ENCODE measurements at regions not wholly inside any gene's neighbourhood (a gene's known extent, or its start where the extent isn't known, plus 50 kb on each side); places are given as distances from the start of the nearest gene placed in this dataset.
A peak's percentile ranks its signal among the peaks of the same experiment; 100 is the strongest.

DNA sequence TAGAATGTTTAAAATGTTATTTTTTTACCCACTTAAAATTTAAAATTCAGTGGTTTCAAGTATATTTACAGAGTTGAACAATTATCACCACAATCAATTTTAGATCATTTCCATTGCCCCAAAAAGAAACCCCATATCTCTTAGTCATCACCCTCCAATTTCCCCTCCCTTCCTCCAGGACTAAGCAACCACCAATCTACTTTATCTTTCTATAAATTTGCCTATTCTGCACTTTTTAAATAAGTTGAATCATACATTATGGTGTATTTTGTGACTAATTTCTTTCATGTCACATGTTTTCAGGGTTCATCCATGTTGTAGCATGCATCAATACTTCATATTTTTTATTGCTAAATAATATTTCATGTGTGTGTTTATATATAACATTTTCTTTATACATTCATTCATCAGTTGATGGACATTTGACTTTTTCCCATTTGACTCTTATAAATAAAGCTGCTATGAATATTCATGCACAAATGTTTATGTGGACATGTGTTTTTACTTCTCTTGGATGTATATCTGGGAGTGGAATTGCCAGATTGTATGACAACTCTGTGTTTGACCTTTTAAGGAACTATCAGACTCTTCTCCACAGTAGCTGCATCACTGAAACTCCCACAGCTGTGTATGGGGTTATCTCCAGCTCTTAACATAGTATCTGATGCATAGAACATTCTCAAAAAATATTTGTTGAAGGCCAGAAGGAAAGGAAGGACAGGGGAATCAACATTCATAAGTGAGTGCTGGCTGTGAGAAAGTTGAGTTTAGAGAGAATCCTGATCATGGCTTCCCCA, 107.8 kb upstream of the OXGR1 start:
- no peak for DNase-seq
- H3K27me3 ChIP-seq: no peaks in the 10 kb centered on the region
- H3K4me1 ChIP-seq: no peaks in the 10 kb centered on the region
- no peaks in the 10 kb centered on the region for H3K9me3 ChIP-seq
- no peaks in the 10 kb centered on the region for H3K36me3 ChIP-seq
- no peak overlapping the region for H3K27ac ChIP-seq
- no peak for TF ChIP-seq POLR2A (IDR thresholded peaks at IDR 0.05)
- TF ChIP-seq, protein P1, sequence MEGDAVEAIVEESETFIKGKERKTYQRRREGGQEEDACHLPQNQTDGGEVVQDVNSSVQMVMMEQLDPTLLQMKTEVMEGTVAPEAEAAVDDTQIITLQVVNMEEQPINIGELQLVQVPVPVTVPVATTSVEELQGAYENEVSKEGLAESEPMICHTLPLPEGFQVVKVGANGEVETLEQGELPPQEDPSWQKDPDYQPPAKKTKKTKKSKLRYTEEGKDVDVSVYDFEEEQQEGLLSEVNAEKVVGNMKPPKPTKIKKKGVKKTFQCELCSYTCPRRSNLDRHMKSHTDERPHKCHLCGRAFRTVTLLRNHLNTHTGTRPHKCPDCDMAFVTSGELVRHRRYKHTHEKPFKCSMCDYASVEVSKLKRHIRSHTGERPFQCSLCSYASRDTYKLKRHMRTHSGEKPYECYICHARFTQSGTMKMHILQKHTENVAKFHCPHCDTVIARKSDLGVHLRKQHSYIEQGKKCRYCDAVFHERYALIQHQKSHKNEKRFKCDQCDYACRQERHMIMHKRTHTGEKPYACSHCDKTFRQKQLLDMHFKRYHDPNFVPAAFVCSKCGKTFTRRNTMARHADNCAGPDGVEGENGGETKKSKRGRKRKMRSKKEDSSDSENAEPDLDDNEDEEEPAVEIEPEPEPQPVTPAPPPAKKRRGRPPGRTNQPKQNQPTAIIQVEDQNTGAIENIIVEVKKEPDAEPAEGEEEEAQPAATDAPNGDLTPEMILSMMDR (IDR thresholded peaks at IDR 0.05): no peak
- intact Hi-C loops (cut with DNase I): no loop called here
- H3K4me3 ChIP-seq: no peak overlapping the region

DNA sequence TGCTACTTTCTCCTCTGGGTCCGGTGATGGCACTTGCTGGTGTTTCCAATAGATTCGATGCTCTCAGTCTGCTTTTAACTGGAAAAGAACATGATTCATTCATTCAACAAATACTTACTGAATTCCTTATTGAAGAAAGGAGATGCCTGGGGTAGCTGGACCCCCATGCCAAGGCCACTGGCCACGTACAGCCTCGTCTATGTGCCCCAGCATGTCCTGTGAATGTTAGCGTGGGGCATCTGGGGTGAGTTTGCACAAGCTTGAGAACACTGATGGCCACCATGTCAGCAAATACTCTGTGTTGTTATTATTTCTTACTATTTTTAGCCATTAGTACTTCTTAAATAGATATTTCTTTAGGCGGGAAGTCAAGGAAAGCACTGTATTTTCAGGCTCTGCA, 112.0 kb upstream of the OXGR1 start:
- no peaks in the 10 kb centered on the region for H3K36me3 ChIP-seq
- H3K4me3 ChIP-seq: no peak overlapping the region
- DNase-seq: no peak
- TF ChIP-seq POLR2A (IDR thresholded peaks at IDR 0.05): no peak
- TF ChIP-seq, protein P1 (IDR thresholded peaks at IDR 0.05): no peak
- peaks cover 0 to 25% (median 14%) of the 10 kb centered on the region in 3 donors for H3K4me1 ChIP-seq
- H3K27me3 ChIP-seq: no peaks in the 10 kb centered on the region
- no peak overlapping the region for H3K27ac ChIP-seq
- intact Hi-C loops (cut with DNase I): no loop called here
- 77 to 92% methylated on average over 6 of the region's 6 CpGs for WGBS, 2 donors
- H3K9me3 ChIP-seq: no peaks in the 10 kb centered on the region

DNA sequence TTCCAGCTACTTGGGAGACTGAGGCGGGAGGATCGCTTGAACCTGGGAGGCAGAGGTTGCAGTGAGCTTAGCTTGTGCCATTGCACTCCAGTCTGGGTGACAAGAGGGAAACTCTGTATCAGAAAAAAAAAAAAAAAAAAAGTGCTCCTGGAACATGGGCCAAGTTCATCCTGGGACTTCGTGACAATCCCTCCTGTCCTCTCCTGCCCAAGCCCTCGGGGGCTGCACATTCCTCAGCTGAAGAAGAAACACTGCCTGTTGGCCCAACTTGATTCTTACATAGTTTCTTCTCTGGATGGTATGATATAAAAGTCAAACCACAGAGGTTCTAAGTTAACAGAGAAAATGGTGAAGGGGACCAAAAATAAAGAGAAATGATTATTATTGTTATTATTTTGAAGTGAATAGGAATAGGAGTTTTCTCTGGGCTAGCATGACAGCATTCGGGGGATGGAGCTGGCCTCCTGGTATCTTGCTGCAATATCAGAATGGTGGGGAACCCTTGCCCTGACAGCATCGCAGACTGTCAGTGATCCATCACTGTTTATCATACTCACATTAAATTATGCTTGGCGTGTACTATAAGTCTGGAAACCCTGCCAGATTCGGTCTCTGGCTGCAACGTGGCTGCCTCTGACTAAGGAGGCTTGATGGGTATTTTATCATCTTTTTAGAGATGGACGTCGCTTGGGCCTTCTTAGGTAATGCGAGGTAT, 113.7 kb upstream of the OXGR1 start:
- H3K4me3 ChIP-seq: no peak overlapping the region
- DNase-seq: no peak
- 49 to 69% methylated on average over 10 to 12 of the region's 12 CpGs for WGBS, 2 donors
- H3K4me1 ChIP-seq: peaks cover 0 to 38% (median 14%) of the 10 kb centered on the region in 3 donors
- no peak for TF ChIP-seq POLR2A (IDR thresholded peaks at IDR 0.05)
- TF ChIP-seq, protein P1 (IDR thresholded peaks at IDR 0.05): no peak
- no peaks in the 10 kb centered on the region for H3K27me3 ChIP-seq
- peak overlapping the region in 1 of 4 donors; percentile 82 for H3K27ac ChIP-seq
- intact Hi-C loops (cut with DNase I): no loop called here
- no peaks in the 10 kb centered on the region for H3K9me3 ChIP-seq
- H3K36me3 ChIP-seq: no peaks in the 10 kb centered on the region

DNA sequence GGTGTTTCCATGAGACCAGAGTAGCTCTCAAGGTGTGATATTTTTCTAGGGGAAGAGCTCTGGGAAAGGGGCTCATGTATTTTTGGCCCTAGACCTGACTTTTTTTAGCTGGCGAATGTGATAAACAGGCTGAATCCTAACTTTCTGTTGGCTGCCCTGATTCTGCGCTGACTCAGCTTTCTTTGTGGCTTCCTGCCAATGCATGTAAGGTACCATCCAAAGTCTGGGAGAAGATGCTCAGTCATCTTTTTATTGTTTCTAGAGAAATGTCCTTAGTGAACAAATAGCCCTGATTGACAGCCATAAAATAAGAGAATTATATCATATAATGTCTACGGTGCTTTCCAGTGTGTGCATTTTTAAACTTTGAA, 113.6 kb upstream of the MBNL2 start:
- intact Hi-C loops (cut with DNase I): no loop called here
- TF ChIP-seq, protein P1 (IDR thresholded peaks at IDR 0.05): no peak
- no peak for TF ChIP-seq POLR2A (IDR thresholded peaks at IDR 0.05)
- Histone ChIP-seq H3K36me3 (no peaks in the 10 kb centered on the region), H3K27ac (peak overlapping the region in 1 of 4 donors; percentile 82), H3K27me3 (no peaks in the 10 kb centered on the region), H3K4me3 (no peak overlapping the region), H3K4me1 (peaks cover 0 to 44% (median 15%) of the 10 kb centered on the region in 3 donors), H3K9me3 (no peaks in the 10 kb centered on the region)
- WGBS, 2 donors: 33 to 45% methylated on average over 3 of the region's 3 CpGs
- DNase-seq: no peak

DNA sequence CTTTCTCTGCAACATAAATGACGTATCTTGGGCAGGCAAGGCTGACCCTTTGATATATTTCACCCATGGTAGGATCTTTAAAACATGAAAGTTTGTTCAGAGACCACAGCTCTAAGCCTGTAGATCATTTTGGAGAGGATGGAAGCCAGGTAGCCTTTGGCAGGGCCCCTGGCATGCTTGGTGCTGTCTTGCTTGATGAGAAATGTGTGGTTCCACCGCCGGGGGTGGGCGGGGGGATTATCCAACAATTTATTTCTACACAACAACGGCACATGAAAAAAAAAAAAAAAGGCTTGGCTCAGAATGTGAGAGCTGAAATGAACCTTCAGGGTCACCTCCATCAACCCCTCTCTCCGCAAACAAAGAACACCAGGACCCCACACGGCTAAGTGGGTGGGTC, 112.9 kb upstream of the MBNL2 start:
- Histone ChIP-seq H3K4me3 (no peak overlapping the region), H3K27ac (peak overlapping the region in 3 of 4 donors; percentile 22 to 82 (median 53)), H3K4me1 (peaks cover 0 to 51% (median 17%) of the 10 kb centered on the region in 3 donors)

More for the DNA sequence above, 112.9 kb upstream of the MBNL2 start:
- WGBS, 2 donors: 49 to 63% methylated on average over 5 to 7 of the region's 7 CpGs
- no peak for DNase-seq
- Histone ChIP-seq H3K27me3 (no peaks in the 10 kb centered on the region), H3K9me3 (no peaks in the 10 kb centered on the region), H3K36me3 (no peaks in the 10 kb centered on the region)
- no peak for TF ChIP-seq POLR2A (IDR thresholded peaks at IDR 0.05)
- TF ChIP-seq, protein P1 (IDR thresholded peaks at IDR 0.05): no peak
- intact Hi-C loops (cut with DNase I): no loop called here
